GM18502 (cell line): ENCODE measurements at regions not wholly inside any gene's neighbourhood (a gene's known extent, or its start where the extent isn't known, plus 50 kb on each side); places are given as distances from the start of the nearest gene placed in this dataset.

Source experiments
- ATAC-seq: cut with Tn5 transposase; IDR thresholded peaks from one replicate; pipeline ENCODE4 v1.9.1; 2021; ENCODE audit warnings: mild to moderate bottlenecking; ENCODE audit not compliant: unreplicated experiment, poor library complexity

DNA sequence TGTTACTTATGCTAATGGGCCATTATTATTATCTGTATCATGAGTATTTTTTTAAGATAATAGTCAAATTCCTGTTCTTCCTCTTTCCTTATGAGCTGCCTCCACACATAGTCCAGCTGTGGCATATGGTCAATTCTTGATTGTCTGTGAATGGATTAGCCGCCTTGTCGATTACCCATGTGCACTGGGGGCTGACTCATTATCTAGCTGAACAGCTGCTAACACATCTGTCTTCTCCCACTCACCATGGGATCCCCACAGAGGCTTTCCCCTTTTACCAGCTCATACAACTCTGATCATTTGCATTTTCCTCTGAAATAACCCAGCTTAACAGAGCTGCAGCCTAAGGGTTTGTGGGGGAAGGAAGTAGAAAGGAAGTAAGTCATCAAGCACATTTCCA lies 915.0 kb downstream of the CDH11 start:
- ATAC-seq = no peak

DNA sequence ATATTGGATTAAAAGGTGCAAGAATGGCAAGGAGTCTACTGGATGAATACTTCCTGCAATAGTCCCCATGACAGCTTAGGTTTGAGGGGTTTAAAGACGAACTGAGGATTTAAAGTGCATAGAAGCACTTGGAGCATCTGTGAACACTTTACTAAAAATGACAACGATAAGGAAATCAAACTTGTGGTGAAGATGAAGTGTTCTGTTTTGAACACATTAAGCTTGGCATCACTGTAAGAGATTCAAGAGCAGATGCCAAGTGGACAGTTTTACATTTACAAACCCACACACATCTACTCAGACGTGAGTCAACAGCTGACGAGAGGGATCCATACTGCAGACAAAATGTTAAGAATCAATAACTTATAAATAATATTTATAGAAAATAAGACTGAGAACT lies 918.7 kb downstream of the CDH11 start:
- no peak for ATAC-seq

DNA sequence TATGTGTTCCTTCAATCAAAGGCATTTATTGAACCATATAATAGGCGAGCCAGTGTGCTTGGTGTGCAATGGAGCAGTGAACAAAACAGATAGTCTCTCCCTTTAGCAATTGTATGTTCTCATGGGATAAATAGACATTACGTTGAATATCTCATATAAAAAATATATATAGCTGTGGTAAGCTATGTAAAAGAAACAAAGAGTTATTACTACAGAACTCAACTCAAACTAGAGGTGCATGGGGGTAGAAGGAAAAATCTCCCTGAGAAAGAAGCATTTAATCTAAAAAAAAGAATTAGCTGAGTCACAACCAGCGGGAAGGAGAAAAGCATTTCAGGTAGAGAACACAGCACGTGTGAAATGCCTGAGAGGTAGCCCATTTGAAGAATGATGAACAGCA lies 919.3 kb downstream of the CDH11 start:
- ATAC-seq = no peak

DNA sequence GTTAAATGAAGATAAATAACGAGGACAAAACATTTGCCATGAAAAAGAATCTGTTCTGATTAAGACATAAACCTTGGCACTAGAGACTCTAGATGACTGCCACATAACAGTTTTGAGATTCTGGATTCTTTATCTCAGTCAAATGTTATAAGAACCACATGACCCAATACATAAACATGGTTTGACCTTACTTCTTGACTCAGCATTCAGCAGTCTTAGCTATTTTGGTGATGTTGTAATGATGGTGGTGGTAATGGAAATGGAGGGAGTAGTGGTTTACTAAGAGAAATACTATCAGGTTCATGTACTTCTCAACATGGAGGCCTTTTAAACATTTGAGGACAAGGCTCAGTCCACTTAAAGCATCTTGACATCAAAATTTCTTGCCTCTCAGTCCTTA lies 925.4 kb downstream of the CDH11 start:
- ATAC-seq = no peak

DNA sequence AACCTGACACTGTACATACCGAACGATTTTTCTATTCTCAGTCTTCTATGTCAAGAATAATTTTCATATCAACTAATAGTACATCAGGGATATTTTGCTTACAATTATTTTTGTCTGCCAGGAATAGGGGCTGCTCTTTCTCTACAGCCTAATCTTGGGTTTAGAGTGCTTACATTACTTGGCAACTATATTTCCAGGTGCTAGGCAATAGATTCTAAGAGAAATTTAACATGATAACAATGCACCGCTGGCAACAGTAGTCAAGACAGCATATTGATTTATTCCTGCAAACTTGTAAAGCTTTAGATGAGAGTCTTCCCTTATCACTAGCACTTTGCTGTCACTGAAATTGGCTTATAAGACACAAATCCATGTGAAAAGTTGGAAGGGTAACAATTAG lies 935.9 kb downstream of the CDH11 start:
- no peak for ATAC-seq

DNA sequence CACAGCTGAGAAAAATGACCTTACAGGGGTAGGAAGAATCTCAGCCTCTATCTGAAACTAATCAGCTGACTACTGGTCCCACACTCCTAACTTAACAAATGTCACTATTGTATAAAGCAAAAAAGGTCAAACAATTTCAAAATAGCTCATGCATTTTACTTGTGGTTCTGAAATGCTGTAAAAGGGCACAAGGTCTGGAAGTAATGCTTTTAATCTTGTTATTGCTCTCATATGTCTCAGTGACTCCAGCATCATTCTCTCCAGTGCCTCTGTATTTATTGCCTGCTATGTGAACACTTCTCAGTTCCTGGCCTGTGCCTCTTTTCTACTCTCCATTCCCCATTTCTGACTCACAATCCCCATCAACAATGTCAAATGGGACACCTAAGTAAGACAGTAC lies 937.7 kb downstream of the CDH11 start:
- ATAC-seq = no peak

DNA sequence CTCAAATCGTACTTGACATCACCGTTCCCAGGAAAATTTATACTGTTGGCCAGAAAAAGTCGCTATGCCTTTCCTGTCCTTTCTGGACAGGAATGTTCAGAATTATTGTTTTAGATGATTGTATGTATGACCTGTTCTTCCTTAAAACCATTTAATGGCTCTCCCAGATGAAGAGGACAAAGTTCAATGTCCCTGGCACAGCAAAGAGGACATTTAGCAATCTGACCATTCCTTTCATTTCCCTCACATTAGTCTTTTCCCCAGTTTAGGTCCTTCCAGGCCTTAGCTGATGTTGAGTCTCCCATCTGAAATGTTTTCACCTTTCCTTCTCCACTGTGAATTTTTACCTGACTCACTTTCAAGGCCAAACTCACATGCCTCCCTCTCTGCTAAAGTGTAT lies 938.9 kb downstream of the CDH11 start:
- ATAC-seq = no peak

DNA sequence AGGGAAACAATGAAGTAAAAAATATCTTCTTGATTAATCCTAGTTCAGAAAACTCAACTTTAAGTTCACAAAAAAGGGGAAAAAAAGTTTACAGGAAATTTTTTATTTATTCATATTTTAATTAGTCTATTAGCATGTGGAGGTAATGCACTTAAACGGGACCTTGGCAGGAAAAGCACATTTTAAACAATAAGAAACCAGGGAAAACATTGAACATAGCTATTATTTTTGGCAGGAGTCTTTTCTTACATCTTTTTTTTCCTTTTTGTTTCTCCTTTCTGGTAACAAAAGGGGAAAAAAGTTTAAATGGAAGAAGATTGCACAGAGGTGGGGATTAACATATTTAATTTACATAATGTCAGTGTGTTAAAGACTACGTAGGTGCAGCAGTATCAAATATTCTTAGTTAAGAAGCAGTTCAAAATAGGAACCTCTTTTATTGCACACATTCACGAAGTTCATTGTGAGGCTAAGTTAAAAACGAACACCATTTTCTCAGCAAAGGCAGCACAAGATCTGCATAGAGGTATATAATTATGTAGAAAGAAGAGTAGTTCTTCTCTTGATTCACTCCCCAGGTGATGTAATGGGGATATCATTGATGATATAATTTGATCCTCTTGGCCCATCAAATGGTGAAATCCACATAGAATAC lies 940.5 kb downstream of the CDH11 start:
- no peak for ATAC-seq

DNA sequence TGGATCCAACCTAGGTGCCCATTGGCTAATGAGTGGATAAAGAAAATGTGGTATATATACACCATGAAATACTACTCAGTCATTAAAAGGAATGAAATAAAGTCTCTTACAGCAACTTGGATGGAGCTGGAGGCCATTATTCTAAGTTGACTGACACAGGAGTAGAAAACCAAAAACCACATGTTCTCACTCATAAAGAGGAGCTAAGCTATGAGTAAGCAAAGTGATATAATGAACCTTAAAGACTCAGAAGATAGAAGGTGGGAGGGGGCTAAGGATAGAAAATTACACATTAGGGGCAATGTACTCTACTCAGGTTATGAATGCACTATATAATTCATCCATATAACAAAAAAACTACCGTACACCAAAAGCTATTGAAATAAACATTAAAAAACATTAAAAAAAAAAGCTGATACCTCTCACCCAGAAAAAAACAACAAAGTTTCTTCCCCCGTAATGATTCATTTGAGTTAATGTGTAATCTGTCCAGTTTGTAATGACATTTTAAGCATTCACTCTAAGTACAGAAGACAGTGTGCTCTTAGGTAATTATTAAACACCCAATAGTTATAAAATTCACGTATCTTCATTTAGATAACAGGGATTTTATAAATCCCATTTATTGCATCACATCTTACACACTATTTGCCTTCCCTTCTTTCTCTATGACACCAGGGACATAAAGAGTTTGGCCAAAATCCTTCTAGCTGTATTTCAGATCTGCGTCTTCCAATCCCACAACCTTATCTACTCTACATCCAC lies 941.5 kb downstream of the CDH11 start:
- ATAC-seq = no peak

DNA sequence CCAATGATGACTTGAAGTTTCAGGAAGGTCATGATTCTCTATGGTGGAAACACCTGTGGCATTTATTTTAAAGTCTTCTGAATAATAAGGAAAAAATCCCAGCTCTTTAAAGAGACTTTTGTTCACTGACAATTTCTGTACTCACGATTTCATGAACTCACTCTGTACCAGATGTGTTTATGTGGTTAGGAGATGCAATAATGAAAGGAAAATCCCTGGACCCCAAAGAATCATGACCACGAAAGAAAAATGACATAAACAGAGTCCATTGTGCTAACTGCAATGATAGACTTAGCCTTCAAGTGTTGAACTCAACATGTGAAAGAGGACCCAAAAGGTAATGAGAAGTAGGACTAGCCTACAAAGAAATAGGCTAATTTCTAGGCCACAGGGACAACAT lies 947.5 kb downstream of the CDH11 start:
- no peak for ATAC-seq

DNA sequence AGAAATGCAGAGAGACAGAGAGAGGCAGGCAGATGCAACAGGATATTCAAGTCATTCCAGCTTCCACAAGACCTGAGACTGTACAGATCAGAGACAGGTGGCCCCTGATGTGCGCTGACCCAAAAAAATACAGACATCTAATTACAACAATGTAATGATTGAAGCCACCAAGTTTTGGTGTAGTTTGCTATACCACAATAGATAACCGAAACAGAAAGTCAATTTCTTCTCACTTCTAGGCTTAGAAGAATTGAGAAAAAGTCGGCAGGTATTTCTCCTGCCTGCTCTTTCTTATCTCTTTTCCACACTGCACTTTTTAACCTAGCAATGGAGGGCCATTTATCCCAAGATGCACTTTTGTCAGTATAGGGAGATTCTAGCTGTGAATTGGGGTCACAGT lies 949.2 kb downstream of the CDH11 start:
- ATAC-seq = no peak

DNA sequence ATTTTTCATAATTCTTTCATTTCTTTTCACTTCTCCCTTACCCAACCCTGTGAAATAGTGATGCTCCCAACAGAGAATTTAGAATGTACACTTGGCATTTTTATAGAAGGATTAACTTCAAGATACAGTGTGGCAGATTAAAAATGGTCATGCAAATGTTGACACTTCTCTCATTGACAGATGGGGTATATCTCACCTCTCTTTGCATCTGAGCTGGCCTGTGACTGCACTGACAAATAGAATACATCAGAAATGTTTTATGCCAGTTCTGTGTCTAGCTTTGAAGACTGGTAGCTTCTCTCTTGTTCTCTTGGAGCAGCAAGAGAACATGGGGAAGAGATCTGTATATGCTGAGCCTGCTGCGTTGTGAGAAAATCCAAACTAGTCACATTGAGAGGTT lies 949.6 kb downstream of the CDH11 start:
- no peak for ATAC-seq

DNA sequence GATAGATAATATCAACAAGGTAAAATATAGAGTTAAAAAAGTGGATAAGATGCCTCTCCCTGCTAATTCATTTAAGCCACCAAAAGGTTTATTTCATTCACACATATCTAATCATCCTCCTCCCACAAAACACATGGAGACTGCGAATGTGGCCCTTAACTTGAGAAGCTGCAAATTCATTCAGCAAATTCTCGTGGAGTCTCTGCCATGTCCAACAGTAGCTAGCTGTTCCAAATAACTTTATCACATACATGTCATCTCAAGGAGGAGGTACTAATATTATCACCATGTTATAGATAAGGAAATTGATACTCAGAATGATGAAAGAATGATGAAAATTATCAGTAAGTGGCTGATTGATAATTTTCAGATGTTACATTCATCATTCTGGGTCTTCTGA lies 950.2 kb downstream of the CDH11 start:
- no peak for ATAC-seq

DNA sequence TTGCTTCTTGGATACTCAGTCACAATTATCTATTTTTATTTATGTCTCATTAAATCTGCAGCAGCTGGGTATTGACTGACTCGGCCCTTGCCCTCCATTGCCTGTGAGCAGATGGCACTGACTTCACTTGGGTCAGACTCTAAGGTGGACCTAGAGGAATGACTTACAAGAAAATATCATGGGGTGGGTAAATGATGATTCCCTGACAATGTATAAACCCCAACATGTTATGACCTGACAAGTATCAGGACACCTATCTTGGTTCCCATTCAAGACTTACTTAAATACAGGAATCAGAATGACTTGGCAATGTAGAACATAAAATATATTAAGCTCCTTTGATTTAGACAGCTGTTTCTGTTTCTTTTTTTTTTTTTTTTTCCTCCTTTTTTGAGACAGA lies 953.5 kb downstream of the CDH11 start:
- no peak for ATAC-seq

DNA sequence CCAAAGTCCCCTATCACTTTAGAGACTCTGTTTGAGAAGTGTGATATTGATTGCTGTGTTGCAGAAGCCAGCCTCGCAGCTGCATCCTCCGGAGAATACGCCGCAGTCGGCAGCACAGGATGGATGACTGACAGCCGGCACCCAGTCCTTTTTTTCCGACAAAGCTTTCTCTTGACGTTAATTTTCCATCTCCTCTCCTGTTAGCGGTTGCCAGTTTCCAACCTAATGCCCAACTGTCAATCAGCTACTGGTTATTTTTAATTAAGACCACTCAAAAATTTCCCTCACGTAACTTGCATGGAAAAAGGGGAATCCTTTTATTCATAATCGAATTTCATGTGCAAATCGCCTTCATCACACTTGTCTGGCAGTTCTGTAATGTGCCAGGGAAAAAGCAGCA lies 953.9 kb downstream of the CDH11 start:
- no peak for ATAC-seq

DNA sequence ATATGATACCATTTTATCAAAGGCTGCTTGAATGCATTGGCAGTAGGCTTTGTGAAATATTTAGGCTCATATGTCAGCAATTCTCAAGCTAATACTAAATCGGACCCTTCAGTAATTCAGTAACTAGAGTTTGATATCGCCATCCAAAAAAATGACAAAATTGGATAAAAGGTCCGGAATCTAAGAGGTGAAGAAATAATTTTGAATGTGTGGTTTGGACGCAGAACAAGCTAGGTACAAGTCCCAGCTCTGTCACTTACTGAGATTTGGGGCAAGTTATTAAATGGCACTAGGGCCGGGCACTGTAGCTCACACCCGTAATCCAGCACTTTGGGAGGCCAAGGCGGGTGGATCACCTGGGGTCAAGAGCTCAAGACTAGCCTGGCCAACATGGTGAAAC lies 956.5 kb downstream of the CDH11 start:
- ATAC-seq = no peak

DNA sequence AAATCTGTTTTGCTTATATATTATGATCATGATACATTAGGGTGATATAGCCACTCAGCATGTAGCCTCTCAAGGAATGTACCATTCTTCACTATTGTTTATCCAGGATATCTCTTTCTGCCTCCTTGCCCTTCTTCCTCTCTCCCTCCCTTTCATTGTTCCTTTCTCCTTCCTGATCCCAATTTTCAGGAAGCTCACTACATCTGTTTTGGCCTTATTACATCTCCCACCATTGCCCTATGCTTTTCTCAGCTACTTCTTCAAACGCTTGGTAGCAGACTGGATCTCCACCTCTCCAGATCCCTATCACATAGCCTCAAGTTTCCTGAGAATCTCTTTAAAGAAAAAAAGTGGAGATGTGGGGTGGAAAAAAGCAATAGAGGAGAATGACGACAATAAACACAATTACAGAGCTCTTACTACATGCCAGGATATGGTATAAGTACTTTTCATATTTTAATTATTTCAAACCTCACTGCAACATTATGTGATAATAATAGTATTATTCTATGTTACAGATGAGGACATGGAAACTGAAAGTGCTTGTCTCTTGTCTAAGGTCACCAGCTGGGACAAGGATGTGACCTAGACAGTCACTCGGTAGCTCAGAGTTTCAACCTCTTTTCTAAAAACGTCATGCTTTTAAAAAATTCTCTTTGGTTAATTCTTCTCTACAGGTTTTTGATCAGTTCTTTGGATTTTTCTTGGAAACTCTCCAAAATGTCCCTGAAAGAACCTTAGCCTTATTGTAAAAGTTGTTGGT lies 959.1 kb downstream of the CDH11 start:
- ATAC-seq = no peak

DNA sequence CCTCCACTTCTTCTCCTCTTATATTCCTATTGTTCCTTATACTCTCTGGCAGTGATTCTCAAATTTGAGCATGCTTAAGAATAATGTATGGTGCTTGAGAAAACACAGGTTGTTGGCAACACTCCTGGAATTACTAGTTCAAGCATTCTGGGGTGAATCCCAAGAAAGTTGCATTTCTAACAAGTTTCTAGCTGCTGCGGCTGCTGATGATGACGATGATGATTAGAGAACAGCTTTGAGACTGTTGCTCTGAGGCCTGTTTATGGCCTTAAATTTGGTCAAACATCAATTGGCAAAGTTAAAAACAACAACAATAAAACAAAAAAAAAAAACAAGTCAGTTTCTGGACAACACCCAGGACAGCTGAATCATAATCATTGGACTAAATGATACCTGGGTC lies 961.9 kb downstream of the CDH11 start:
- ATAC-seq = no peak

DNA sequence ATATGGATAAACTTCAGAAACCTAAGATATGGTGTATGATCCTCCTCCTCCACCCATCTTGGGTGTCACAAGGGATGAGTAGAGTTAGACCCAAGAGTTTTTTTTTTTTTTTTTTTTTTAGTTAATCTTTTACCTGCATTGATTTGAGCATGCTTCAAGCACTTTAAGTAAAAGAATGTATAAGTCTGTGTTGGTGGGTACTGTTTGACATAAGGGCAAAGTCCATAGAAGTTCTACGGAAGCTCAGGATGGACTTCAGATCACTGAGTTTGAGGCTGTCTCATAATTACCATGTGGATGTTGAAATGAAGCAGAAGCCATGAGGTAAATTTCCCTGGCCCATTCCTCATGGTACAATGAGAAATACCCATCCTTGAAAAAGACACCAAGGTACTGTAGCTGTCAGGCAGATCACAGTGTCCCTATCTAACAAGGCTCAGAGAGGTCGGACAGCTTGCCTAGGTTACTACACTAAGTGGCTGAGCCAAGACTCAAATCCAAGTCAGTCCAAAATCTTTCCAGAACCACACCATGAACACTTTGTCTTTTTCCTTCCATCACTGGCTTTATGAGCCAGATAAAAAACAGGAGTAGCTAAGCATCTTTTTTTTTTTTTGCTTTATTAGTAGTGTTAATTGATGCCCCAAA lies 962.8 kb downstream of the CDH11 start:
- ATAC-seq = no peak

DNA sequence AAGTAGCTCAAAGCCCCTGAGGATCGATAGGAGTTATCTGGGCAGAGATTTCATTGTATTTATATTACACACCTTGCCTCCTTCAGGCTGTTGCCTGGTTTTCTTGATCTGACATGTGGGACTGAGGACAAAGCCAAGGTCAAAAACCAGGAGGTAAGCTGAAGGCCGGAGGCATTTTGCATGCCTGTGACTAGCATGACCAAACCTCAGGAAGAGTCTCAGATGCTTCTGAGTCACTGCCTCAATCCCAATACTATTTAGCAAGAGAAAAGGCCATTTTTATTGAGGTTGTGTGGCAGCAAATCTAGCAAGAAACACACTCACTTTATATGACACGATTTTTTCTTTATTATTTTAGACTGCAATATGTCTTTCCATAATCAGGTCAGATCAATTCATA lies 968.1 kb downstream of the CDH11 start:
- ATAC-seq = no peak
